ENCODE measurements at regions not wholly inside any gene's neighbourhood (a gene's known extent, or its start where the extent isn't known, plus 50 kb on each side); places are given as distances from the start of the nearest gene placed in this dataset.

DNA sequence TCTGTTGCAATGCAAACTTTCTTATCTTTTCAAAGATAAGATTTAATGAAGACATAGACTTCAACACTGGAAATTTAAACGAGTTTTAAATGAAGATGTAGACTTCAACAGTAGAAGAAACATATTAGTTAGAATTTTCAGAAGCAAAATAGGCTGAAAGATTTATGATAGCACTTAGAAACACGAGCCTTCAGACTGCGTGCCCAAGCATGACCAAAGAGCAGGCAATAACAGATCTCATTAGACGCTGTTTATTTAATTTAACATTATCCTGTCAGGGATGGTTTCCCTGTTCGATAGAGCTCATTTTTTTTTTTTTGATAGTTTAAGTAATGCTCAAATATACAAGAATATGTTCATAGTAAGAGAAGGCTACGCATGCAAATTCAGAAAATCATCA is 604.7 kb upstream of the SOX9 start:
- Histone ChIP-seq H3K27me3 (peaks cover 0 to 13% (median 0%) of the 10 kb centered on the region in 7 donors), H3K36me3 (no peaks in the 10 kb centered on the region), H3K9me3 (no peaks in the 10 kb centered on the region), H3K27ac (no peak overlapping the region), H3K4me3 (no peak overlapping the region), H3K4me1 (no peaks in the 10 kb centered on the region)
- no peak for ATAC-seq
- intact Hi-C loops (cut with DNase I): no loop called here
- WGBS, 2 donors: 64 to 68% methylated on average over 6 of the region's 6 CpGs
- no peak for DNase-seq
- TF ChIP-seq, protein P1, sequence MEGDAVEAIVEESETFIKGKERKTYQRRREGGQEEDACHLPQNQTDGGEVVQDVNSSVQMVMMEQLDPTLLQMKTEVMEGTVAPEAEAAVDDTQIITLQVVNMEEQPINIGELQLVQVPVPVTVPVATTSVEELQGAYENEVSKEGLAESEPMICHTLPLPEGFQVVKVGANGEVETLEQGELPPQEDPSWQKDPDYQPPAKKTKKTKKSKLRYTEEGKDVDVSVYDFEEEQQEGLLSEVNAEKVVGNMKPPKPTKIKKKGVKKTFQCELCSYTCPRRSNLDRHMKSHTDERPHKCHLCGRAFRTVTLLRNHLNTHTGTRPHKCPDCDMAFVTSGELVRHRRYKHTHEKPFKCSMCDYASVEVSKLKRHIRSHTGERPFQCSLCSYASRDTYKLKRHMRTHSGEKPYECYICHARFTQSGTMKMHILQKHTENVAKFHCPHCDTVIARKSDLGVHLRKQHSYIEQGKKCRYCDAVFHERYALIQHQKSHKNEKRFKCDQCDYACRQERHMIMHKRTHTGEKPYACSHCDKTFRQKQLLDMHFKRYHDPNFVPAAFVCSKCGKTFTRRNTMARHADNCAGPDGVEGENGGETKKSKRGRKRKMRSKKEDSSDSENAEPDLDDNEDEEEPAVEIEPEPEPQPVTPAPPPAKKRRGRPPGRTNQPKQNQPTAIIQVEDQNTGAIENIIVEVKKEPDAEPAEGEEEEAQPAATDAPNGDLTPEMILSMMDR (IDR thresholded peaks at IDR 0.05): no peak

DNA sequence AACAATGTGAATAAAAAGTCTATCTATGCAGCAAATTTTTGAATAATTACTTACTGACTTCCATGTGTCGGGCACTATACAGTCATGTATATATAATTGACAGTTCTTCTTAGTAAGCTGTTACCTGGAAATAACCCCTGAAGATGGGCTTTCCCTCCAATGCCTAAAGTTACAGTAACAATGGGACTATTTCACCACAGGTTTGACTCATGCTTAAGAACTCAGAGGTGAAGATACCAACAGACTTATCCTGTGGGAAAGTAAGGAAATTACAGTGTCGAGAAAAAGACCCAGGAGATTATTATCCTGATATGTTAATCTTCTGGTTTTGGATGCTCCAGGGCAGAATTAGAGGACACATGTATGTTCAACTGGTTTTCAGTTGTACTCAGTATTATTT is 601.5 kb upstream of the SOX9 start:
- Histone ChIP-seq H3K9me3 (peaks cover 0 to 11% (median 0%) of the 10 kb centered on the region in 11 donors), H3K27me3 (peaks cover 0 to 13% (median 0%) of the 10 kb centered on the region in 7 donors), H3K36me3 (no peaks in the 10 kb centered on the region), H3K4me1 (no peaks in the 10 kb centered on the region), H3K27ac (no peak overlapping the region), H3K4me3 (no peak overlapping the region)
- DNase-seq: no peak
- WGBS, 2 donors: 64 to 78% methylated on average over 2 of the region's 2 CpGs
- intact Hi-C loops (cut with DNase I): no loop called here
- TF ChIP-seq, protein P1 (IDR thresholded peaks at IDR 0.05): no peak
- no peak for ATAC-seq

DNA sequence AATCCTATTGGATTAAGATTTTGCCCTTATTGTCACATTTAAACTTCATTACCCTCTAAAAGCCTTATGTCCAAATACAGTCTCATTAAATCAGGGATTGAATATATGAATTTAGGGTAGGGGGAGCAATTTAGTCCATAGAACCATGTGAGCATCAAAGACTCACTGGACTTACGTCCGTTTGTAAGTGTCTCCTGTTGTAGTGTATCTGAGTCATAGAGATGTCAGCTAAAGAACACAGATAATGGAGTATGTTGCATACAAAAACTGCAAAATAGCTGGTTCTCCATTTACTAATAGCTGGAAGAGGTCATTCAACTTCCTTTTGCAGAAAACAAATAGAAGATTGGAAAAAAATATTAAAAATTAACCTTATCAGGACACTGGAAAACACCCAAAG is 599.1 kb upstream of the SOX9 start:
- TF ChIP-seq, protein P1 (IDR thresholded peaks at IDR 0.05): no peak
- ATAC-seq: no peak

DNA sequence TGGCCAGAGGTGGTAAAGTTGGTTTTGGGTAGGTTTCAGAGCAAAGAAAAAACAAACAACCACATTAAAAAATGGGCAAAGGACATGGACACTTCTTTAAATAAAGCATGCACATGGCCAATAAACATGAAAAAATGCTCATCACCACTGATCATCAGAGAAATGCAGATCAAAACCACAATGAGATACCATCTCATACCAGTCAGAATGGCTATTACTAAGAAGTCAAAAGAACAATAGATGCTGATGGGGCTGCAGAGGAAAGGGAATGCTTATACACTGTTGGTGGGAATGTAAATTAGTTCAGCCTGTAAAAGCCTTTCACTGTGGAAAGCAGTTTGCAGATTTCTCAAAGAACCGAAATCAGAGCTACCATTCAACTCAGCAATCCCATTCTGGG is 598.4 kb upstream of the SOX9 start:
- no peaks in the 10 kb centered on the region for H3K36me3 ChIP-seq

More for the DNA sequence above, 599.1 kb upstream of the SOX9 start:
- DNase-seq: no peak
- Histone ChIP-seq H3K27me3 (peaks cover 0 to 13% (median 0%) of the 10 kb centered on the region in 7 donors), H3K4me3 (no peak overlapping the region), H3K36me3 (no peaks in the 10 kb centered on the region), H3K9me3 (peaks cover 0 to 11% (median 0%) of the 10 kb centered on the region in 11 donors), H3K4me1 (no peaks in the 10 kb centered on the region), H3K27ac (no peak overlapping the region)
- 67 to 75% methylated on average over 2 of the region's 2 CpGs for WGBS, 2 donors
- intact Hi-C loops (cut with DNase I): no loop called here

More for the DNA sequence above, 598.4 kb upstream of the SOX9 start:
- H3K4me3 ChIP-seq: no peak overlapping the region
- H3K9me3 ChIP-seq: peaks cover 0 to 11% (median 0%) of the 10 kb centered on the region in 11 donors
- WGBS, 2 donors: 71 to 72% methylated on average over 1 of the region's 1 CpG
- no peaks in the 10 kb centered on the region for H3K4me1 ChIP-seq
- DNase-seq (no peak), ATAC-seq (no peak)
- H3K27me3 ChIP-seq: peaks cover 0 to 13% (median 0%) of the 10 kb centered on the region in 7 donors
- H3K27ac ChIP-seq: no peak overlapping the region
- TF ChIP-seq, protein P1 (IDR thresholded peaks at IDR 0.05): no peak
- intact Hi-C loops (cut with DNase I): no loop called here
